Loucy (cell line): ENCODE measurements at regions not wholly inside any gene's neighbourhood (a gene's known extent, or its start where the extent isn't known, plus 50 kb on each side); places are given as distances from the start of the nearest gene placed in this dataset.

Experiments
- CTCF ChIP-seq: fragments of 200-600 bp; sonication (generic); conservative IDR thresholded peaks from 2 replicates; pipeline ENCODE4 v1.5.1; 2014; ENCODE audit warnings: mild to moderate bottlenecking, antibody characterized with exemption, low read length
- EZH2phosphoT487 ChIP-seq: fragments of 200-600 bp; IDR thresholded peaks from 2 replicates; pipeline ENCODE4 v1.6.1; 2018; ENCODE audit warnings: antibody characterized with exemption, mild to moderate bottlenecking, moderate library complexity, borderline replicate concordance

- TF ChIP-seq EZH2phosphoT487 (no peak), CTCF (no peak)
Observed at GRCh38 chr3:28134198-28134597, 107.2 kb upstream of the CMC1 start.
